ENCODE measurements at regions not wholly inside any gene's neighbourhood (a gene's known extent, or its start where the extent isn't known, plus 50 kb on each side); places are given as distances from the start of the nearest gene placed in this dataset.

GRCh38 chr15:46707452-46707851 lies 1009.9 kb upstream of the SEMA6D start:
- no peak for TF ChIP-seq POLR2A (IDR thresholded peaks at IDR 0.05)
- no peak for TF ChIP-seq CTCF (IDR thresholded peaks at IDR 0.05)
- no peaks in the 10 kb centered on the region for H3K36me3 ChIP-seq
- no peak overlapping the region for H3K27ac ChIP-seq
- no peaks in the 10 kb centered on the region for H3K27me3 ChIP-seq
- no peak overlapping the region for H3K4me3 ChIP-seq
- peaks cover 0 to 5% (median 0%) of the 10 kb centered on the region in 3 donors for H3K9me3 ChIP-seq
- intact Hi-C loops (cut with DNase I), result no loop called here
- no peak for DNase-seq
- H3K4me1 ChIP-seq, result no peaks in the 10 kb centered on the region
- WGBS, 2 donors, result 76 to 81% methylated on average over 1 of the region's 1 CpG

GRCh38 chr15:46708226-46708625 lies 1009.1 kb upstream of the SEMA6D start:
- TF ChIP-seq CTCF (IDR thresholded peaks at IDR 0.05) (no peak), POLR2A (IDR thresholded peaks at IDR 0.05) (no peak)
- DNase-seq, result no peak
- 33 to 37% methylated on average over 3 of the region's 3 CpGs for WGBS, 2 donors
- Histone ChIP-seq H3K36me3 (no peaks in the 10 kb centered on the region), H3K9me3 (peaks cover 0 to 5% (median 0%) of the 10 kb centered on the region in 3 donors), H3K27ac (no peak overlapping the region), H3K27me3 (no peaks in the 10 kb centered on the region), H3K4me1 (no peaks in the 10 kb centered on the region), H3K4me3 (no peak overlapping the region)
- intact Hi-C loops (cut with DNase I), result no loop called here

- intact Hi-C loops (cut with DNase I), result no loop called here
- TF ChIP-seq CTCF (IDR thresholded peaks at IDR 0.05), result no peak
- TF ChIP-seq POLR2A (IDR thresholded peaks at IDR 0.05), result no peak
- peaks cover 0 to 2% (median 0%) of the 10 kb centered on the region in 3 donors for H3K9me3 ChIP-seq
- no peaks in the 10 kb centered on the region for H3K27me3 ChIP-seq
- no peak overlapping the region for H3K27ac ChIP-seq
- H3K36me3 ChIP-seq, result no peaks in the 10 kb centered on the region
- no peaks in the 10 kb centered on the region for H3K4me1 ChIP-seq
- H3K4me3 ChIP-seq, result no peak overlapping the region
- no peak for DNase-seq
Observed at GRCh38 chr15:46709460-46710083, 1007.7 kb upstream of the SEMA6D start.

GRCh38 chr15:46710401-46710960 lies 1006.8 kb upstream of the SEMA6D start:
- H3K27ac ChIP-seq, result no peak overlapping the region
- no peaks in the 10 kb centered on the region for H3K36me3 ChIP-seq
- H3K4me1 ChIP-seq, result no peaks in the 10 kb centered on the region
- TF ChIP-seq CTCF (IDR thresholded peaks at IDR 0.05) (no peak), POLR2A (IDR thresholded peaks at IDR 0.05) (no peak)
- no peak for DNase-seq
- 70 to 72% methylated on average over 4 to 6 of the region's 6 CpGs for WGBS, 2 donors
- no peak overlapping the region for H3K4me3 ChIP-seq
- no peaks in the 10 kb centered on the region for H3K27me3 ChIP-seq
- H3K9me3 ChIP-seq, result no peaks in the 10 kb centered on the region
- intact Hi-C loops (cut with DNase I), result no loop called here

- H3K36me3 ChIP-seq, result no peaks in the 10 kb centered on the region
- no peak for DNase-seq
- no peak overlapping the region for H3K4me3 ChIP-seq
- intact Hi-C loops (cut with DNase I), result no loop called here
- no peaks in the 10 kb centered on the region for H3K27me3 ChIP-seq
- H3K27ac ChIP-seq, result no peak overlapping the region
- TF ChIP-seq POLR2A (IDR thresholded peaks at IDR 0.05) (no peak), CTCF (IDR thresholded peaks at IDR 0.05) (no peak)
- H3K4me1 ChIP-seq, result no peaks in the 10 kb centered on the region
- WGBS, 2 donors, result 47 to 59% methylated on average over 2 of the region's 2 CpGs
- no peaks in the 10 kb centered on the region for H3K9me3 ChIP-seq
Observed at GRCh38 chr15:46713045-46713444, 1004.3 kb upstream of the SEMA6D start.

Measured in esophagus squamous epithelium (tissue), 5 donors.